ENCODE measurements at regions not wholly inside any gene's neighbourhood (a gene's known extent, or its start where the extent isn't known, plus 50 kb on each side); places are given as distances from the start of the nearest gene placed in this dataset.

DNA sequence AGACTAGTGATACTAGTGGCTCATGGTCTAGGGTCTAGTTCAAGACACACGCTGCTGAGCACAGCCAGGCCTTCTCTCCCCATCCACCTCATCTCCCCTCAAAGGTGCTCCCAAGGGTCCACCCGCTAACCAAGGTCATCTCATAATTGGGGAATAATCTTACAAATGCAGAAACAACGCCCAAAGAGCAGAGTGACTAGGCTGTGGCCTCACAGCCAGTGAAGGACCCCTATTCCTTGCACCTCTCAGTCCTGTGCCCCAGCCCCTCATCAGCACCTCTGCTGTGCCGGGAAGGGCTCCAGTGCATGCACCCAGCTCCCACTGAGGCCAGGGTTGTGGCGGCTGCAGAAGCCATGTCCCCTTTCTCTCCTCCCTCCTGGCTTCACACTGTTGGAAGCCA lies 286.9 kb downstream of the UACA start:
- H3K27ac ChIP-seq (ENCODE audit: low read depth in 2 of 2, low read length in 2 of 2): no peak overlapping the region
- intact Hi-C loops (cut with DNase I): no loop called here
- H3K4me3 ChIP-seq (ENCODE audit: low read length in 3 of 3): no peak overlapping the region
- H3K4me1 ChIP-seq (ENCODE audit: control insufficient read depth in 2 of 3, insufficient read depth in 2 of 3, low read depth in 1 of 3, low read length in 3 of 3): peaks cover 0 to 7% (median 2%) of the 10 kb centered on the region in 3 donors
- no peaks in the 10 kb centered on the region for H3K9me3 ChIP-seq (ENCODE audit: control insufficient read depth in 2 of 3, insufficient read depth in 1 of 3, low read length in 3 of 3)
- no peaks in the 10 kb centered on the region for H3K36me3 ChIP-seq (ENCODE audit: control insufficient read depth in 2 of 3, insufficient read depth in 3 of 3, low read length in 3 of 3)
- no peaks in the 10 kb centered on the region for H3K27me3 ChIP-seq (ENCODE audit: control insufficient read depth, insufficient read depth, low read length)
- TF ChIP-seq, protein P1, sequence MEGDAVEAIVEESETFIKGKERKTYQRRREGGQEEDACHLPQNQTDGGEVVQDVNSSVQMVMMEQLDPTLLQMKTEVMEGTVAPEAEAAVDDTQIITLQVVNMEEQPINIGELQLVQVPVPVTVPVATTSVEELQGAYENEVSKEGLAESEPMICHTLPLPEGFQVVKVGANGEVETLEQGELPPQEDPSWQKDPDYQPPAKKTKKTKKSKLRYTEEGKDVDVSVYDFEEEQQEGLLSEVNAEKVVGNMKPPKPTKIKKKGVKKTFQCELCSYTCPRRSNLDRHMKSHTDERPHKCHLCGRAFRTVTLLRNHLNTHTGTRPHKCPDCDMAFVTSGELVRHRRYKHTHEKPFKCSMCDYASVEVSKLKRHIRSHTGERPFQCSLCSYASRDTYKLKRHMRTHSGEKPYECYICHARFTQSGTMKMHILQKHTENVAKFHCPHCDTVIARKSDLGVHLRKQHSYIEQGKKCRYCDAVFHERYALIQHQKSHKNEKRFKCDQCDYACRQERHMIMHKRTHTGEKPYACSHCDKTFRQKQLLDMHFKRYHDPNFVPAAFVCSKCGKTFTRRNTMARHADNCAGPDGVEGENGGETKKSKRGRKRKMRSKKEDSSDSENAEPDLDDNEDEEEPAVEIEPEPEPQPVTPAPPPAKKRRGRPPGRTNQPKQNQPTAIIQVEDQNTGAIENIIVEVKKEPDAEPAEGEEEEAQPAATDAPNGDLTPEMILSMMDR (IDR thresholded peaks at IDR 0.05; ENCODE audit: borderline replicate concordance, extremely low read depth, insufficient read depth): no peak
- no peak for FAIRE-seq
- H3K9ac ChIP-seq (ENCODE audit: low read length in 3 of 3): no peak overlapping the region
- no peak for DNase-seq

DNA sequence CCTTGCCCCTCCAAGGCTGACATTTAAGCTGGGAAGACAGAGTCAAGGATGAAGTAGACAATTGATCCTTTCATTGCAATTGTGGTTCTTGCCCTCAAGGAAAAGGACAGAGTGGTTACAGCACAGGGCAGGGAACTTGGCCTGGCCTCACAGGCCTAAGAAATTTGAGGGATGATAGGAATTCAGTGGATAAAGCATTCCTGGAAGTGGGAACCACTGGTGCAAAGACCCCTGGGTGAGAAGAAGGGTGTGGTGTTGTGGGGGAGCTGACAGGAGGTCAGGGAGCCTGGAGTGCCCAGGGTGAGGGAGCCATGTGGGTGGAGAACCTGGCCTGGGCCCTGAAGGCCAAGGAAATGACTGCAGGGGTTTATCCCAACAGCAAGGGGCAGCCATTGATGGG lies 287.4 kb downstream of the UACA start:
- DNase-seq: no peak
- H3K27me3 ChIP-seq (ENCODE audit: control insufficient read depth, insufficient read depth, low read length): no peaks in the 10 kb centered on the region
- FAIRE-seq: no peak
- TF ChIP-seq, protein P1 (IDR thresholded peaks at IDR 0.05; ENCODE audit: borderline replicate concordance, extremely low read depth, insufficient read depth): no peak
- no peaks in the 10 kb centered on the region for H3K36me3 ChIP-seq (ENCODE audit: control insufficient read depth in 2 of 3, insufficient read depth in 3 of 3, low read length in 3 of 3)
- no peak overlapping the region for H3K4me3 ChIP-seq (ENCODE audit: low read length in 3 of 3)
- no peaks in the 10 kb centered on the region for H3K9me3 ChIP-seq (ENCODE audit: control insufficient read depth in 2 of 3, insufficient read depth in 1 of 3, low read length in 3 of 3)
- no peak overlapping the region for H3K27ac ChIP-seq (ENCODE audit: low read depth in 2 of 2, low read length in 2 of 2)
- H3K9ac ChIP-seq (ENCODE audit: low read length in 3 of 3): no peak overlapping the region
- H3K4me1 ChIP-seq (ENCODE audit: control insufficient read depth in 2 of 3, insufficient read depth in 2 of 3, low read depth in 1 of 3, low read length in 3 of 3): peaks cover 0 to 7% (median 2%) of the 10 kb centered on the region in 3 donors
- intact Hi-C loops (cut with DNase I): no loop called here

- H3K9ac ChIP-seq (ENCODE audit: low read length in 3 of 3): no peak overlapping the region
- peaks cover 0 to 7% (median 2%) of the 10 kb centered on the region in 3 donors for H3K4me1 ChIP-seq (ENCODE audit: control insufficient read depth in 2 of 3, insufficient read depth in 2 of 3, low read depth in 1 of 3, low read length in 3 of 3)
- intact Hi-C loops (cut with DNase I): no loop called here
These were observed 288.0 kb downstream of the UACA start for GRCh38 chr15:70475407-70475781.

More at GRCh38 chr15:70475407-70475781, 288.0 kb downstream of the UACA start:
- H3K27me3 ChIP-seq (ENCODE audit: control insufficient read depth, insufficient read depth, low read length): no peaks in the 10 kb centered on the region
- H3K4me3 ChIP-seq (ENCODE audit: low read length in 3 of 3): no peak overlapping the region
- no peak overlapping the region for H3K27ac ChIP-seq (ENCODE audit: low read depth in 2 of 2, low read length in 2 of 2)
- DNase-seq (no peak), FAIRE-seq (no peak)
- H3K9me3 ChIP-seq (ENCODE audit: control insufficient read depth in 2 of 3, insufficient read depth in 1 of 3, low read length in 3 of 3): no peaks in the 10 kb centered on the region
- no peaks in the 10 kb centered on the region for H3K36me3 ChIP-seq (ENCODE audit: control insufficient read depth in 2 of 3, insufficient read depth in 3 of 3, low read length in 3 of 3)
- TF ChIP-seq, protein P1 (IDR thresholded peaks at IDR 0.05; ENCODE audit: borderline replicate concordance, extremely low read depth, insufficient read depth): no peak
